Stimulated activated naive B cell treated with anti-CD40 and anti-IgM and Interleukin-4, amounts not matched to agents 10 μg/mL and 1 μg/mL and 100 μg/mL, for 72 hours (primary cell): ENCODE measurements at regions not wholly inside any gene's neighbourhood (a gene's known extent, or its start where the extent isn't known, plus 50 kb on each side); places are given as distances from the start of the nearest gene placed in this dataset.
A peak's percentile ranks its signal among the peaks of the same experiment; 100 is the strongest.

Experiments used
- ATAC-seq, 2 donors: fragments of 150-1000 bp; cut with Tn5 transposase; replicated peaks; 2 replicates each; pipeline ENCODE4 v1.10.0; 2021; ENCODE audit warnings: moderate library complexity in 1 of 2
- DNase-seq: peaks from one replicate; pipeline ENCODE4 v3.0.0; 2021
- H3K27ac Mint-ChIP-seq: one replicate; pipeline ENCODE4 v1.8.0; 2022; ENCODE audit warnings: mild to moderate bottlenecking, mixed read lengths
- H3K27me3 Mint-ChIP-seq, 2 donors: one replicate each; pipeline ENCODE4 v1.8.0; 2022; ENCODE audit warnings: mixed read lengths in 2 of 2
- H3K36me3 Mint-ChIP-seq, 2 donors: one replicate each; pipeline ENCODE4 v1.8.0; 2022; ENCODE audit warnings: mixed read lengths in 2 of 2, mild to moderate bottlenecking in 1 of 2
- H3K4me1 Mint-ChIP-seq, 2 donors: one replicate each; pipeline ENCODE4 v1.8.0; 2022; ENCODE audit warnings: mixed read lengths in 2 of 2, mild to moderate bottlenecking in 1 of 2
- H3K4me3 Mint-ChIP-seq, 2 donors: one replicate each; pipeline ENCODE4 v1.8.0; 2022; ENCODE audit warnings: mild to moderate bottlenecking in 2 of 2, mixed read lengths in 2 of 2, moderate library complexity in 1 of 2
- H3K9me3 Mint-ChIP-seq, 2 donors: one replicate each; pipeline ENCODE4 v1.8.0; 2022; ENCODE audit warnings: mixed read lengths in 2 of 2, mild to moderate bottlenecking in 1 of 2

DNA sequence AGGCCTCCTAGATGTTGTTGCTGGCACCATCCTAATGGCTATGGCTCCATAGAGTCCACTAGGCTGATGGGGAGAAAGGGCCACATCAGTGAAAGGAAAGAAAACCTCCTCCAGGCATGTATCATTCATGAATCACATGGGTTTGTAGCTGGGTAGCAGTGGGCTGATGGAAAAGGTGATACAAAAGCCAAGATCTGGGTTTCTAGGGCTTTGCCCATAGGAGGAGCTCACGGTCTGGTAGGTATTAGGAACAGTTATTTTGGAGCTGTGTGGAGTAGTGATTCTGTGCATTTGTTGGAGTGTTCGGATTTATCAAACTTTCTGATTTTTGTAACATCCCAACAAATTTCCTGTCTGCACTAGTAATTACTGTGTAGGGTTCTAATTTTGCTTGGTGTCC is 259.2 kb downstream of the SLC4A3 start:
- ATAC-seq (no peak), DNase-seq (no peak)
- no peaks in the 10 kb centered on the region for H3K36me3 Mint-ChIP-seq
- no peak overlapping the region for H3K27ac Mint-ChIP-seq
- H3K4me1 Mint-ChIP-seq, result no peaks in the 10 kb centered on the region
- H3K9me3 Mint-ChIP-seq, result peaks cover 2 to 5% of the 10 kb centered on the region in 2 donors
- H3K27me3 Mint-ChIP-seq, result no peaks in the 10 kb centered on the region
- no peak overlapping the region for H3K4me3 Mint-ChIP-seq

DNA sequence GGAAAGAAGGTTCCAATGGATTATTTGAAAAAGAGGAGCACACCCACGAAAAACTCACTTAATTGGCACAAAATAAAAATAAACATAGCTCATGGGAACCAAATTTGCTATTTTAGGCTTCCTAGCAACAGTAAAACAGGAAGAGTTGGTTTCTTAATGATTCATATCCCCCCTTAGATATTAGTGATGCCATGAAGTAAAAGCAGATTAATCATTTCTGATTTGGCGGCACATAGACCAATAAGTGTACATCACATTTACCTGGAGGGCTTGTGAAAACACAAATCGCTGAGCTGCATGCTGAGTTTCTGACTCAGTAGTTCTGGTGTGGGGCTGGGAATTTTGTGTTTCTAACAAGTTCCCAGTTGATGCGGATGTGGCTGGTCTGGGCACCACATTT is 260.4 kb downstream of the SLC4A3 start:
- ATAC-seq (no peak), DNase-seq (no peak)
- H3K36me3 Mint-ChIP-seq, result no peaks in the 10 kb centered on the region
- H3K27me3 Mint-ChIP-seq, result no peaks in the 10 kb centered on the region
- H3K4me1 Mint-ChIP-seq, result no peaks in the 10 kb centered on the region
- H3K4me3 Mint-ChIP-seq, result no peak overlapping the region
- H3K27ac Mint-ChIP-seq, result no peak overlapping the region
- peaks cover 2 to 5% of the 10 kb centered on the region in 2 donors for H3K9me3 Mint-ChIP-seq

DNA sequence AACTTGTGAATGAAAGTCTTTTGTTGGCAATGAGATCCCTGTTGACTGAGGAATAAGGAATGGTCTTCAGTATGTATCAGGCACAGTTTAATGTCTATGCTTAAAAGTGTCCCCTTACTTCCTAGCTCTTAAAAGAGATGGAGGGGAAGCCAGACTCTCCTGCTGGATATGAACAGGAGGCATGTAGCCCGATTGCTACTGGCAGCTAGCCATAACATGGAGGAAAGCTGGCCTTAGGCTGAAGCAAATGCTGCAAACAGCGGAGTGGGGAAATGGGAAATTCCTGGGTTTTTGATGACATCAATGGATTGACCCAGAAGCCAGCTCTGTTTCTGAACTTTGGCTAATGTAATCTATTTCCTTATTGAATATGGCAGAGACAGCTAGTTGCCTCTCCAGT is 266.1 kb downstream of the SLC4A3 start:
- DNase-seq (no peak), ATAC-seq (no peak)
- Mint-ChIP-seq H3K27ac (no peak overlapping the region), H3K27me3 (no peaks in the 10 kb centered on the region), H3K4me3 (no peak overlapping the region), H3K9me3 (peaks cover 0 to 6% of the 10 kb centered on the region in 2 donors), H3K36me3 (no peaks in the 10 kb centered on the region), H3K4me1 (no peaks in the 10 kb centered on the region)

DNA sequence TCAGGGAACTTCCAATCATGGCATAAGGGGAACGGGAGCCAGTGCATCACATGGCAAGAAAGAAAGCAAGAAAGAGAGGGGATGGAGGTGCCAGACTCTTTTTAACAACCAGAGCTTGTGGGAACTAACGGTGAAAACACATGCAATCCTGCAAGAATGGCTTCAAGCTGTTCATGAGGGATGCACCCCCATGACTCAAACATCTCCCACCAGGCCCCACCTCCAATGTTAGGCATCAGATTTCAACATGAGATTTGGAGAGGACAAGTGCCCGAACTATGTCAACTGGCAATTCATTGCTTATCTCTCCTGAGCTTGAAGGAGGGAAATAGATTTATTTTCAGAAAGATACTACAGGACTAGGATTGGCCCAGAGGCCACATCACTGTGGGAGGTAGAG is 270.0 kb downstream of the SLC4A3 start:
- peaks cover 0 to 5% of the 10 kb centered on the region in 2 donors for H3K27me3 Mint-ChIP-seq
- ATAC-seq (no peak), DNase-seq (no peak)
- no peak overlapping the region for H3K27ac Mint-ChIP-seq
- no peaks in the 10 kb centered on the region for H3K4me1 Mint-ChIP-seq
- H3K36me3 Mint-ChIP-seq, result no peaks in the 10 kb centered on the region
- H3K4me3 Mint-ChIP-seq, result no peak overlapping the region
- H3K9me3 Mint-ChIP-seq, result peaks cover 0 to 8% of the 10 kb centered on the region in 2 donors

DNA sequence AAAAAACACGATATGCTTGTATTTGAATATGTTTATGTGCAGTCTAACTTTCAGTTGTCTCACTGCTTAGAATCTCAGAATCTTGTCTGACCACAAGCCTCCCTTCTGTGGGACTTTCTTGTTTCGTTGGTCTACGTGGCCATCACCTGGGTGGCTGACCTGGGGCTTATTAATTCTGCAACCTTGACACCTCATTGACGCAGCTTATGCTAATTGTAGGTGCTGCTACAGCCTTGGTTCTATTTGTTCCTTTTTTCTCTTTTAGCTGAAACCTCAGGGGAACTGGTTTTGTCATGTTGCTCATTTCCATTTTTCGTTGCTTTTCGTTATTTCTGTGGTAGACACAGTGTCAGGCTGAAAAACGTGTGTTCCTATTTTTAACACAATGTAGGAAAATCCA is 273.7 kb downstream of the SLC4A3 start:
- Mint-ChIP-seq H3K27me3 (peaks cover 0 to 5% of the 10 kb centered on the region in 2 donors), H3K4me1 (no peaks in the 10 kb centered on the region), H3K27ac (no peak overlapping the region), H3K4me3 (no peak overlapping the region), H3K9me3 (peaks cover 0 to 6% of the 10 kb centered on the region in 2 donors), H3K36me3 (no peaks in the 10 kb centered on the region)
- ATAC-seq, result peak; percentile 62 to 73
- no peak for DNase-seq

DNA sequence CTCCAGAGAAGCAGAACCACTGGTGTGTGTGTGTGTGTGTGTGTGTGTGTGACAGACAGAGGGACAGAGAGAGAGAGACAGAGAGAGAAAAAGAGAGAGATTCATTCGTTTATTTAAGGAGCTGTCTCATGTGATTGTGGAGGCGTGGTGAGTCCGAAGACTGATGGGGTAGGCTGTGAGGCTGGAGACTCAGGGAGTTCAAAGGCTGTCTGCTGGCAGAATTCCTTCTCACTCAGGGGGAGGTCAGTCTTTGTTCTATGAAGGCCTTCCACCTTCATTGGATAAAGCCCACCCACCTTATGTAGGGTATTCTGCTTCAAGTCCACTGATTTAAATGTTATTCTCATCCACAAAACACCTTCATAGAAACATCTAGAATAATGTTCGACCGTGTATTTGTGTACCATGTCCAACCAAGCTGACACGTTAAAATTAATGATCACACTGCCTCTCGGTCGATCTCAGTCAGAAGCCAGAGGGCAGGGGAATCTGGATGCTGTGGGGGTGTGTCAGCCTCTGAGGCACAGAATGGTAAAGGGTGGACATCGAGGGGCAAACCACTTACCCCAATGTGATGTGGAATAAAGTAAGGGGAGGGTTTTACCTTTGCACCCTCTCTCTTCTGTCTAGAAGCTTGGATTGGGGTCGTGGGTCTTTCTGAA is 275.6 kb downstream of the SLC4A3 start:
- Mint-ChIP-seq H3K36me3 (no peaks in the 10 kb centered on the region), H3K4me3 (no peak overlapping the region), H3K4me1 (no peaks in the 10 kb centered on the region), H3K9me3 (peaks cover 0 to 3% of the 10 kb centered on the region in 2 donors), H3K27me3 (peaks cover 0 to 5% of the 10 kb centered on the region in 2 donors), H3K27ac (no peak overlapping the region)
- DNase-seq (no peak), ATAC-seq (no peak)

DNA sequence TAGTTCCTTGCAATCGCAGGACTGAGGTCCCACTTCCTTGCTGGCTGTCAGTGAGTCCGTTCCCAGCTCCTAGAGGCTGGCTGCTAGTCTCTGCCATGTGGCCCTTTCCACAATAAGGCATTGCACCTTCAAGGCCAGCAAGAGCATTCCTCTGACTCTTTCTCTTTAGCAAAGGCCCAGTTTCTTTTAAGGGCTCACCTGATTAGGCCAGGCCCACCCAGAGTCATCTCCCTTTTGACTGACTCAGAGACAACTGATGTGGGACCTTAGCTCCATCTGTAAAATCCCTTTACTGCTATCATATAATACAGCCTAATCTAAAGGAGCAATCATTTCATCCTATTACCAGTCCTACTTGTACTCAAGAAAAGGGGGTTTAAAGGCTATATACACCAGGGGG is 278.2 kb downstream of the SLC4A3 start:
- no peak overlapping the region for H3K4me3 Mint-ChIP-seq
- no peak for DNase-seq
- H3K27me3 Mint-ChIP-seq, result peaks cover 0 to 5% of the 10 kb centered on the region in 2 donors
- ATAC-seq, result no peak
- no peaks in the 10 kb centered on the region for H3K36me3 Mint-ChIP-seq
- no peak overlapping the region for H3K27ac Mint-ChIP-seq
- H3K4me1 Mint-ChIP-seq, result no peaks in the 10 kb centered on the region
- peaks cover 0 to 3% of the 10 kb centered on the region in 2 donors for H3K9me3 Mint-ChIP-seq

DNA sequence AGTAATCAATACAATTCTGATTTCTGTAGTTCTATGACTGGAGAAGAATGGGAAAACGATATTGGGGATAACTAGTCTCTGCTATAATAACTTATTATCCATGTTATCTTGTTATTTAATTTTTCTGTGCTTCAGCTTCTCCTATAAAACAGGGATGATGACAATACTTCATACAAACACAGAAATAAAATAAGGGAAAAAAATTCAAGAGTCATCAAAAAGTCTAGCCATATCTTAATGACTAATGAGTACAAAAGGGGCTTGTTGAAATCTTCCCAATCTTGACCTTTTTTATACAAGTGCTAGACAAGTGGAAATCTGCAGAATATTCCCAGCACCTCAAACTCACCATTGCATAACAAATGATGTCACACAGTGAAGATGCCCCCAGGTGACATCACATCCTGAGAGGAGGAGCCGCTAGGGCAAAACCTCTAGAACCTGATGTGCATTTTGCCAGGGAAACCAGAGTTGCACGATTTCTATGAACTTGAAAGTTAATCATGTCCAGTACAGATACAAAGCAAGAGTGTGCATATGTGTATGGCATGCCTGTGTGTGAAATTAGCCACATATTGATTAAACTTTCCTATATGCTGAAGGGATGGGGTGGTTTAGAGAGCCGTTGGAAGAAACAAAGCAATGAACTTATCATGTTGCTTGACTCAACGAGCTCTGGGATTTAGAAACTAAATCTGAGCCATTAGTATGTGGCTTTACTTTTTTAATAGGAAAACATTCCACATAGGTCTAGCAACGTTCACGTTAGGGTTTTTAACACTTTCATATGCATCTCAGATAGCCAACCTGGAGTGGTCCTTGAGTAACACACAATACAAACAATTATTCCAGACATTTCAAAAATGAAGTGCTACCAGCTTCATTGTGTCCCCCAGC is 278.9 kb downstream of the SLC4A3 start:
- no peaks in the 10 kb centered on the region for H3K36me3 Mint-ChIP-seq

DNA sequence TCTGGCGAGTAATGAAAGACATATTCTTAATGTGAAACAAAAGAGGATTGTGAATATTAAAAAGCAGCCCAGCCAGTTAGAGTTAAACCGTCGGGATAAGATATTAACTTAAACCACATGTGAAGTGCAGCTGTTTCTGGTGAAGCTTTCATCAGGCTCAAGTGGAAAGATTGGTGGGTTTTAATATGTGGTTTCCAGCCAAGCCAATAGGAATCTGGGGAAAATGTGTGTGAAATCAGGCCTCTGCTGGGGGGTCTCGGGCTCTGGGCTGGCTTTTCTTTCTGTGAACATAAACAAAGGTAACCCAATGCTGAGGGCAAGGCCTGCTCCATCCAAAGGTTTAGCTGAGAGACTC is 279.6 kb downstream of the SLC4A3 start:
- ATAC-seq (no peak), DNase-seq (no peak)
- Mint-ChIP-seq H3K4me3 (no peak overlapping the region), H3K27ac (no peak overlapping the region), H3K36me3 (no peaks in the 10 kb centered on the region), H3K4me1 (no peaks in the 10 kb centered on the region), H3K9me3 (peaks cover 0 to 3% of the 10 kb centered on the region in 2 donors), H3K27me3 (peaks cover 0 to 5% of the 10 kb centered on the region in 2 donors)

More for the DNA sequence above, 278.9 kb downstream of the SLC4A3 start:
- no peak for DNase-seq
- Mint-ChIP-seq H3K27me3 (peaks cover 0 to 5% of the 10 kb centered on the region in 2 donors), H3K9me3 (peaks cover 0 to 3% of the 10 kb centered on the region in 2 donors), H3K27ac (no peak overlapping the region), H3K4me1 (no peaks in the 10 kb centered on the region), H3K4me3 (no peak overlapping the region)
- no peak for ATAC-seq

DNA sequence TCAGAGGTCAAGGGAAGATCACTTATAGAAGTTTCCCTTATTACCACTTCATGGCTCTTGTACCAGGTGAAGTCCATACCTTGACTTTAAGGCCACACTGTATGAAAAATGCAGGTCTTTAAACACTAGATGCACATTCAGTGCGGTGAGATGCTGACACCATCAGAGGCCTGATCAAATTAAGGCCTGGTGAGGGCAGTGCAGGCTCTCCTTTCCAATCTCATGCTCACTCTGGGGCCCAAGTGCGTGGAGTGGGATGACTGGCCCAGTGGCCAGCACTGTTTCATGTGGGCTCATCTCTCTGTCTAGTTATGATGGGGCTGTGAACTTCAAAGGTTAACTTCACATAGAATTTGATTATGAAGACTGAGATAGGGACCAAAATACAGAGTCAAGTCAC is 281.1 kb downstream of the SLC4A3 start:
- Mint-ChIP-seq H3K4me1 (no peaks in the 10 kb centered on the region), H3K27me3 (no peaks in the 10 kb centered on the region), H3K36me3 (no peaks in the 10 kb centered on the region), H3K4me3 (no peak overlapping the region), H3K9me3 (peaks cover 0 to 3% of the 10 kb centered on the region in 2 donors), H3K27ac (no peak overlapping the region)
- peak in 1 of 2 donors; percentile 19 for ATAC-seq
- DNase-seq, result no peak

DNA sequence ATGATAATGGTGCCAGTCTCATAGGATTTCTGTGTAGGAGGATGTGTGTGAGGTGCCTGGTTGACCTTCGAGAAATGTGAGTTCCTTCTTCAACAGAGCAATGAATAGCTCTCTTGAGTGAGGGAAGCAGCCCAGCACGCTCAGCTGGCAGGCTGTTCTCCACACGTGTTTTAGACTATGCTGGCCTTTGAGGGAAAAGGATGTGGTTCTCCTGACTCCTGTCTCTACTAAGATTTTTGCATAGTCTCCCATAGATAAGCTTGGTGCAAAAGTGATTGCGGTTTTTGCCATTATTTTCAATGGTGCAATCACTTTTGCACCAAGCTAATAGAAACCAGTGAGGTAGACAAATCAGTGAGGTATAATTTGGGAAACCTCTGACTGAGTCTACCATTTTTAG is 284.1 kb downstream of the SLC4A3 start:
- H3K4me3 Mint-ChIP-seq, result no peak overlapping the region
- no peaks in the 10 kb centered on the region for H3K36me3 Mint-ChIP-seq
- ATAC-seq, result no peak
- H3K27me3 Mint-ChIP-seq, result no peaks in the 10 kb centered on the region
- DNase-seq, result no peak
- no peak overlapping the region for H3K27ac Mint-ChIP-seq
- peaks cover 0 to 6% of the 10 kb centered on the region in 2 donors for H3K9me3 Mint-ChIP-seq
- no peaks in the 10 kb centered on the region for H3K4me1 Mint-ChIP-seq

DNA sequence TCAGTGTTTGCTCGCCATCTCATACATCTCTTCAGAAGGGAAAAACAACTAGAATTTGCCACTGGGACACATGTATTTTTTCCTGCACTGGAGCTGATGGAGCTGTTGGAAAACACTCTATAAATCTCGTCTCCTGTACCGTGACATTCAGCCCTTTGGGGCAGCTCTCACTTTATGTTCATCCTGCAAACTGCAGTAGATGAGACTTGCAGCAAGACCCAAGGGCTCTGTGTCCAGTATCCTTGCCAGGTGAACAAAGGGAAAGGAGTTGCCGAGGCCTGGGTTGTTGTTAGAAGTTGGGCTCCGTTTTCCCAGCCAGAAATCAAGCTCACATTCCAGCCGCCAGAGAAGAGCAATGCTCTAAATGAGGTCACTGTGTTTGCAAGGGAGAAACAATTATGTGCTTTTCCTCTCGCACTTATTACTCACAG is 285.1 kb downstream of the SLC4A3 start:
- DNase-seq (no peak), ATAC-seq (no peak)
- no peaks in the 10 kb centered on the region for H3K4me1 Mint-ChIP-seq
- no peaks in the 10 kb centered on the region for H3K27me3 Mint-ChIP-seq
- no peaks in the 10 kb centered on the region for H3K36me3 Mint-ChIP-seq
- no peak overlapping the region for H3K4me3 Mint-ChIP-seq
- H3K27ac Mint-ChIP-seq, result no peak overlapping the region
- H3K9me3 Mint-ChIP-seq, result peaks cover 0 to 6% of the 10 kb centered on the region in 2 donors

DNA sequence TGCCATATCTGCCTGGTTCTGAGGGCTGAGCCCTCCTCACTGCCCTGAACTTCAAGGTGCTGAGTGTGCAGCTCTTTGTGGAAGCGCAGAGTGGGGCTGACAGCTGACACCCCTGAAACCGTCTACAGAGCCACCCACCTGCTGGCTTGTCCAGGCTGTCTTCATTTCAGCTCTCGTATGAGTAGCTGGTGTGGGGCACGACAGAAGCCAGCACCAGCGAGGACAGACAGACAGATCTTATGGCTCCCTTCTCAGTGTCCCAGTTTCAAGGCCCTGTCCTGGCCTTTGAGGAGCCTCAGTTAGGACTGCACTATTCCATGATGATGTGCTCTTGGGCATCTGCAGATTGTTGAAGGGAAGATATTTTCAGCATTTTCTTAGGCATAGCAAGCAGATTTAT is 287.1 kb downstream of the SLC4A3 start:
- H3K4me3 Mint-ChIP-seq, result no peak overlapping the region
- ATAC-seq (no peak), DNase-seq (no peak)
- no peaks in the 10 kb centered on the region for H3K27me3 Mint-ChIP-seq
- H3K27ac Mint-ChIP-seq, result no peak overlapping the region
- H3K36me3 Mint-ChIP-seq, result no peaks in the 10 kb centered on the region
- H3K4me1 Mint-ChIP-seq, result no peaks in the 10 kb centered on the region
- H3K9me3 Mint-ChIP-seq, result peaks cover 0 to 6% of the 10 kb centered on the region in 2 donors

DNA sequence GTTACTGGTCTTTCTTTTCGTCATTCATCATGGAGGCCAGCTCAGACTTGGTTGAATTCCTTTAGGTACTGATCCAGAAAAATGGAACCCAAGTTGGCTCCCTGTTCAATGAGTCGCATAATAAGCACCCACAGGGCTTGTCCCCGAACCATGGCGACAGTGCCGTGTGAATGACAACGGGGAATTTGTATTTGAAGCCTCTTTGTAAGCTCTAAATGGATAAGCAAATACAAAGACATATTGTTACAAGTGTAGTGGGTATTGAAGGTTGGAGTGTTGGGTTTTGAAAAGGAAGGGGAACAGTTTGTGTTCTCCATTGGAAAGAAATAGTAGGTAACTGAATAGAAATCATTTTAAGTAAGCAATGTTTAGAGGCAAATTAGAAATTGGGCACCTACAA is 288.9 kb downstream of the SLC4A3 start:
- Mint-ChIP-seq H3K9me3 (peaks cover 0 to 3% of the 10 kb centered on the region in 2 donors), H3K36me3 (no peaks in the 10 kb centered on the region), H3K4me3 (no peak overlapping the region), H3K27ac (no peak overlapping the region), H3K27me3 (no peaks in the 10 kb centered on the region), H3K4me1 (no peaks in the 10 kb centered on the region)
- DNase-seq (no peak), ATAC-seq (no peak)
